Frontal cortex (tissue), 3 donors: ENCODE measurements at regions not wholly inside any gene's neighbourhood (a gene's known extent, or its start where the extent isn't known, plus 50 kb on each side); places are given as distances from the start of the nearest gene placed in this dataset.
"Not testable (repeated sequence)": the region's sequence is repeated elsewhere in the genome, so short reads cannot be mapped to it uniquely, and the experiment has no call there.

Source experiments
- DNase-seq, 2 donors: peaks; one replicate each; pipeline ENCODE4 v3.0.0; 2012; ENCODE audit warnings: low spot score in 2 of 2
- FAIRE-seq: peaks from 2 replicates; lab custom pipeline; 2012; peaks lifted over from hg19 to GRCh38; lab: Jason Lieb, UNC
- donor health status: control.
- donor health status: control.
- donor health status: control.

DNA sequence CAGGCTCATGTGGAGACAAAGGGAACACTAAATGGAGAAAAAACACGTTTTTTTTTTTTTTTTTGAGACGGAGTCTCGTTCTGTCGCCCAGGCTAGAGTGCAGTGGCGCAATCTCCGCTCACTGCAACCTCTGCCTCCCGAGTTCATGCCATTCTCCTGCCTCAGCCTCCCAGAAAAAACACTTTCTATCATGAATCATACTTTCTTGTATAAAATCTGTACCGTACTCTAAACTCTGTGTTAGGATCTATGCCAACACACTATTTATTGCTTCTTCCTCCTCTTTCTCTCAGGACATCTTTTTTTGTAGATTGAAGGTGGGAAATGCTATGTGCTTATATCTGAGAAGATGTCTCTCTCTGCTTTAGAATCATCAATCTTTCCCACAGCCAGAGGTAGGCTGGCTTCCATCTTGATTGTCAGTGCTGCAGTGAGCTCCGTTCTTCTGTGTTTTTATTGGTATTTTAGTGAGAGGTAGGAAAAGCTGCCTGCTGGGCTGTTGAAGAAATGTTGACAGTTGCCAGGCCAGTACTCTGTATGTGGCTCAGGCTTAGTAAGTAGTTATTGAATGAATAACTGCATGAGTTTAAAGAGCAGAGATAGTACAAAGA lies 101.1 kb downstream of the GPR85 start:
- DNase-seq (no peak), FAIRE-seq (no peak)

DNA sequence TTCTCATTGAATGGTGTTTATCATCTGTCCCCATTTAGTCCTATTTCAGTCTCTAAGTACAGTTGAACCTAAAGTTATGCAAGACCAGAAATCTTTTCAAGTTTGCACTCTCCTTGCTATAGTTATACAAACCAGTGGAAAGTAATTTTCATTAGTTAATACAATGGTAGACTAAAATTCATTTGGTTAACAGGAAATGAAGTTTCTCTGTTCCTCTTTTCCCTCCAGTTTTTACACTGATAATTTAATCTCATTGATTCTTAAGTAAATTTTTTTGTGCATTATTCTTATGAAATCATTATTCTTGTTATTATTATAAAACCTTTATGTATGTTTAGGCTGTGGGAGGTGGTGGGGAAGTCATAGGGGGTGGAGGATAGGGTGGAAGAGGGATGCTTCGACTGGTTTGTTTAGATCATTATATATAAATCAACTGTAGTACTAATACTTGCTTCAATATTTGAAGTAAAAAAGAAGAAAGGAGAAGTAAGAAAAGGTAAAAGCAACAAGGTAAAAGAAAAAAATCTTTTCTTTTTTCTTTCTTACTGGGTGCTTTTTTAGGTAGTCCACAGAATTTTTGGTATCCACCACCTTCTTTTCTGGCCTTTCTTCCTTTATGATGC lies 104.1 kb downstream of the GPR85 start:
- no peak for FAIRE-seq
- DNase-seq, result no peak

DNA sequence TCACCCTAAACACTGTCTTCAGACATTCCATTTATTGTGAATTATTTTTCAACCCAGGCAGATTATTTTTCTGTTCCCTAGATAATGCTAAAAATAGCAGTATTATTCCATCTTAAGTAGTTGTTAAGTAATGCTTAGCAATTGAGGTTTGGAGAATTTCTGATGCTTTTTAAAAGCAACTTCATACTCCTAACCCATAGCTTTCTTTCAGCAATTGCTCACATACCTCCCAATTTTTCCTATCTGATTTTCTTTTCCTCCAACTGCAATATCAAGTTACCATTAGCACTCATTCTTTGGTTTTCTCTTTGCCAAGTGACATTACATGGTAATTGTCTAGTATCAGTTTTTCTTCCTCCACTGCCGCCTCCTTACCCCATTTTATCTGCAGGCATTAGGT lies 104.7 kb downstream of the GPR85 start:
- no peak for FAIRE-seq
- DNase-seq, result no peak

DNA sequence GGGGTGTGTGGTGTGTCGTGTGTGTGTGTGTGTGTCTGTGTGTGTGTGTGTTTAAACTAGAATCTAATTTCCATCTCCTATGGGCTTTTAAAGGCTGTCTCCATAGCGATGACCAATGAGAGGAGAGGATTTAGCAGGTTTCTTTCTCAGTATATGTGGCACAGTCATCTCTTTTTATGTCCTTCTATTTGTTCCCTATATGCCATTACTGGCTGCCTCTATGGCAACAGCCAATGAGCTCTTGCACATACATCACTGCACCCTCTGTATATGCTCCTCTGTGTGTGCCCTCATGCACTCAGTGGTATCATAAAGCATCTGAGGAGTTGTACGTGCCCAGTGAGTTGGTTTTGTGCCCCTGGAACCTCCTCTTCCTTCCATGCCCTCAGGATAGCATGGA lies 107.6 kb downstream of the GPR85 start:
- FAIRE-seq, DNase-seq: not testable (repeated sequence)

DNA sequence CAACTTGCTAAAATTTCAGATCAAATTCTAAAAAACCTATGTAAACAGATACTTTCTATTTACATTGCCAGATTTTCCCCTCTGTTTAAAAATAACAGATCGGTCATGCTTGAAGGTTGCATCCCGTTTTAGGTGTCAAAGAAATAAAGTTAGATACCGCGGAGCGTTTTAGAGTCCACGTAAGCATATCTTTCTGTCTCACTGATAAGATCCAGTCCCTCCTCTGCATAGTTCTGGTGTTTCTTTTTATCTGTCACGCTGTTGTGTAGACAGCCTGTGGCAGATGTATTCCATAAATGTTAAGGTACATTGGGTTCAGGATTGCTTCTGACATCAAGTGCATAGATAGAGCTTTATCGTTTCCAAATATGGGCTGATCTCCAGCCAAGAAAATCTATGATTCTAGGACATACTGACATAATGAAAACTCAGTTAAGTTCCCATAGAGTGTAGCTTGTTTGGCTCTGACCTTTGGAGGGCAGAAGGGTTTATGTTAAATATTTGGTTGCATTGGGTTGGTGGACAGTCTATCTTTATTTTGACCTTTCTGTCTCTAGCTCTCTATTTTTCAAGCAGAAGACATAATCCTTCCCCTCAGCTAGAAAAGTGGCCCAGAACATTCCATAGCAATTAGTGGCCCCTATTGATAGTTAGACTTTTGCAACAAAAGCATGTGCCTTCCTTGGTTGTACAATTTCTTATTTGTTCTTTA lies 109.2 kb downstream of the GPR85 start:
- FAIRE-seq, DNase-seq: not testable (repeated sequence)

DNA sequence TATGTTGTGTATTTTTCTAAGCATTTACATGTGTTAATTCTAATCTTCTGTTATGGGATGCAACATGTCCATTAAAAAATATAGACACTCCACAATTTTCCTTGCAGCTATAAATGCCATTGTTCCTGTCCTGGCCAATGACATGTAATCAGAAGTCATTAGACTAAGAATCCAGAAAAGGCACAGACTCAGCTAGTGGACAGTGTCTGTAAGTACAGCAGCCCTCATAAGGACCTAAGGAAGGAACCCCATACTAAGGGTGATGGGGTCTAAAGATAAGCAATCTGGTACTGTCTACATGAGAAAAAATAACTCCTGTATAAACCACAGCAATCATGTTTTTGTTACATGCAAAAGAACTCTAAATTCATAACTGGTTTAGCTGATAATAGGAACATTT lies 115.9 kb downstream of the GPR85 start:
- FAIRE-seq (no peak), DNase-seq (no peak)

DNA sequence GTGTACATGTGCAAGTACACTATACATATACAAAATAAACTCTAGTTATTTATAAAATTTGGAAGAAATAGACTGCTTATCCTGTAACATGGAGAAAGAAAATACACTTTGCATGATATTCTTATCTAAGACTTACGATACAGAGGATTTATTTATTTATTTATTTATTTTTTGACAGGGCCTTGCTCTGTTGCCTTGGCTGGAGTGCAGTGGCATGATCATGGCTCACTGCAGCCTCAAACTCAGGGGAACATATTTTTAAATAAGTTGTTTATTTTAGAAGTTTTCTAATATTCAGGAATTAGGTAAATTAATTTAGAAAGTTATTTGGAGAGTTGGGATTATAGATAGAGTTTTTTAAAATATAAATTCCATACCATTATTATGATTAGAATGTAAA lies 116.7 kb downstream of the GPR85 start:
- FAIRE-seq, result no peak

DNA sequence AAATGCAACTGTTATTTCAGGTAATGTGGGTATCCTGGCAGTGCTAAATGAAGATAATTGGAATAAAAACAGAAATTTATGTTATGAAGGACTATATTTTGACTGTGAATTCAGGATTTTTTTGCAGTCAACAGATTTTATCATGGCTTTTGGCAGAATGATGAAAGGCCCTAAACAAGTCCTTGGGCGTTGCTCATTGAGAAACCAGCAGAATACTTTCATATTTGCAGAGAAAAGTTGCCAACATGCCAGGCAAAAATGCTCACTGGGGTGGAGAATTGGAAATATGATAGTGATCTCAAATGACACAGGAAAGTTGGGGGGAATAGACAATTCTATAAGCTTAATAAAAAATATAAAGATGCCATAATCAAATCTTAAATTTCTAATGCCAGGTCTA lies 121.1 kb downstream of the GPR85 start:
- DNase-seq (no peak), FAIRE-seq (no peak)

More for the DNA sequence above, 116.7 kb downstream of the GPR85 start:
- no peak for DNase-seq

DNA sequence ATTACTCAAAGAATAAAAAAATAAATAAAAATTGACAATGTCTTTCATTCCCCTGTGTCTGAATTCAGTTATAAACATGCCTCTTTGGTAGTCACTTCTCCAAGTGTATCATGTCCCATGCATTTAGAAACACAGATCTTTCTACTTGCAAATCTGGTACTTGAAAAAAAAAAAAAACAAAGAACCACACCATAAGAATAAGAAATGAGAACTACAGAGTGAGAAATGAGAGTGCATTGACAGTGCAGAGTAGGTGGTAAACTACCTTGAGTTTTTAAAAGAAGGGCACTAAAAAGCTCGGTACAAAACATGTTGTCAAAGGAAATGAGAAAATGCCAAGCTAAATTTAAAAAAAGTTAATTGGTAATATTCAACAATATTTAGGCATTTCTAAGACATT lies 123.0 kb downstream of the GPR85 start:
- FAIRE-seq, result no peak

DNA sequence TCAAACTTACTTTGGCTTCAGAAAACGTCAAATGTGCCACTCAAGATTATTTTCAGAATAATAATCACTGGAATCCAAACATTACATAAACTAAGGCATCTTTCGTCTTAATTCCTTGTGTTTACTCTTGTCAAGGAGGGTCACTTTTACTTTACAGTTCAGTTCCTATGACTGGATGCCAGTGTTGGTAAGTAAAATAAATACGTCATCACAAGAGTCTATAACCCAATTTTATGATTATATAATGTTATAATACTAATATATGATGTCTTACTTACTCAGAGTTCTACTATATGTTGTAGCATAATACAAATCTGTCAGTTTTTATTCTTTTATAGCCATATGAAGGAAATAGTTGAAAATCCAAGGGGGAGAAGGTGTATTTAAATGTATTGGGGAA lies 123.8 kb downstream of the GPR85 start:
- FAIRE-seq (no peak), DNase-seq (no peak)

More for the DNA sequence above, 123.0 kb downstream of the GPR85 start:
- DNase-seq, result no peak

DNA sequence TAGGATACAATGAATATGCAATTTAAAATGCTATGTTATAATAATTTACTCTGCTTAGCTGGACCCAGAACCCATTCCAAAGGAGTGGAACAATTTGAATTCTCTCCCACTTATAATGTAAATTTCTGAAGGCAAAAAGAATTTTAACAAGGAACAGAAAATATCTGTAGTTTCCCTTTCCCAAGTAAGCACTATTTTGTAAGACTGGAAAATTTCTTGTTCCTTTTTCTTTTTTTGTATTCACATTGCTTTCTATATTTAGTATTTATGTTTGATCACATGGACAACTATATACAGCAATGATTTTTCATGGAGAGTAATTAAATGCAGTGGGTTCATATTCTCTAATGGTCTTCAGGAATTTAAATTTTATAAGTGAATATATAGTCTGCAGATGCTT lies 127.4 kb downstream of the GPR85 start:
- no peak for FAIRE-seq
- DNase-seq, result no peak

DNA sequence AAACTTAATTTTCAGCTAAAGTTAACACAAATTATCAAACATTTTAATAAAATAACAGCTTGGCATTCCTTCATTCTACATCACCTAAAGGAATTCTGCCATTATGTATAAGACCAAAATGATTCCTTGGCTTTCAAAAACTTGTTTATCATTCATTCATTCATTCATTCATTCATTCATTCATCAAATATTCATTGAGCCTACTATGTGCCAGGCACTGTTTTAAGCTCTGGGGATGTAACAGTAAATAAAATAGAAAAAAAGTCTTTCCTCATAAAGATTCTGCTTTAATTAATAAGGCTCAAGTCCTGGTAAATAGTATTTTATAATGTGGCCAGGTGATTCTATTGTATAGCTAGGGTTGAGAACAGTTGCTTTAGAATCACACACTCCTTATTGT lies 127.9 kb downstream of the GPR85 start:
- DNase-seq, result no peak
- FAIRE-seq, result no peak

DNA sequence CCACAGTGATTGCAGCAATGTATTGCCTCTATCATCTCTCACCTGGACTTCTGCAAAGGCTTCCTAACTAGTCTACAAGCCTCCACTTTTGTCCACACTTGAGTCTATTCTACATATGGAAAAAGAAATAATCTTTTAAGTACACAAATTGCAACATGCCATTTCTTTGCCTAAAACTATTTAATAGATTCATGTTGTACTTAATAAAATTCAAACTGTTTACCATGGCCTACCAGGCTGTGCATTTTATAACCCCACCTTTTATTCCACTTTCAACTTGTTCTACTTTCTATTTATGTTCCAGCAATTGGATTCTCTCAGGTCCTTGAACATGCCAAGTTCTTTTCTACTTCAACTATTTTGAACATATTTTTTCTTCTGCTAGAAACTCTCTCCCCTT lies 128.7 kb downstream of the GPR85 start:
- FAIRE-seq, result no peak

DNA sequence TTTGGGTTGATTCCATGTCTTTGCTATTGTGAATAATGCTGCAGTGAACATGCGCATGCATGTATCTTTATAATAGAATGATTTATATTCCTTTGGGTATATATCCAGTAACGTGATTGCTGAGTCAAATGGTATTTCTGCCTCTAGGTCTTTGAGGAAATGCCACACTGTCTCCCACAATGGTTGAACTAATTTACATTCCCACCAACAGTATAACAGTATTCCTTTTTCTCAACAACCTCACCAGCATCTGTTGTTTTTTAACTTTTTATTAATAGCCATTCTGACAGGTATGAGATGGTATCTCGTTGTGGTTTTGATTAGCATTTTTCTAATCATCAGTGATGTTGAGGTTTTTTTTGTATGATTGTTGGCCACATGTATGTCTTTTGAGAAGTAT lies 133.6 kb downstream of the GPR85 start:
- not testable (repeated sequence) for DNase-seq, FAIRE-seq

More for the DNA sequence above, 128.7 kb downstream of the GPR85 start:
- DNase-seq, result no peak

DNA sequence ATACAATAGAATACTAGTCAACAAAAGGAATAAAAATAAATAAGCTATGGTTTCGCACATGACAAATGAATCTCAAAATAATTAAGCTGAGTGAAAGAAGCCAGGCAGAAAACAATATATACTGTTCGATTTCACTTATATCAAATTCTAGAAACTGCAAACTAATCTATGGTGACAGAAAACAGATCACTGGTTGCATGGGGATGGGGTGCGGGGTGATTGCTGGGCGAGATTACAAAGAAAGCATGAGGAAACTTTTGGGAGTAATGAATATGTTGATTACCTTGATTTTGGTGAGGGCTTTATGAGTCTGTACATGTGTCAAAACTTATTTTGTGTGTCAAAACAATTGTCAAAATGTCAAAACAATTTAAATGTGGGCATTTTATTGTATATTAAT lies 135.6 kb downstream of the GPR85 start:
- DNase-seq, result no peak
- no peak for FAIRE-seq

DNA sequence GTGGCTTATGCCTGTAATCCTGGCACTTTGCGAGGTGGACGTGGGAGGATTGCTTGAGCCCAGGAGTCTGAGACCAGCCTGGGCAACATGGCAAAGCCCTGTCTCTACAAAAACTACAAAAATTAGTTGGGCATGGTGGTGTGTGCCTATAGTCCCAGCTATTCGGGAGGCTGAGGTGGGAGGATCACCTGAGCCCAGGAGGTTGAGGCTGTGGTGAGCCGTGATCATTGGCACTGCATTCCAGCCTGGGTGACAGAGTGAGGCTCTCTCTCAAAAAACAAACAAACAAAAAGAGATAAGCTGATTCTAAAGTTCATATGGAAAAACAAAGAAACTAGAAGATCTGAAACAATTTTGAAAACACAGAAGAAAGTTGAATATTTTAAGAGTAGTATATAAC lies 136.9 kb downstream of the GPR85 start:
- DNase-seq, FAIRE-seq: not testable (repeated sequence)

DNA sequence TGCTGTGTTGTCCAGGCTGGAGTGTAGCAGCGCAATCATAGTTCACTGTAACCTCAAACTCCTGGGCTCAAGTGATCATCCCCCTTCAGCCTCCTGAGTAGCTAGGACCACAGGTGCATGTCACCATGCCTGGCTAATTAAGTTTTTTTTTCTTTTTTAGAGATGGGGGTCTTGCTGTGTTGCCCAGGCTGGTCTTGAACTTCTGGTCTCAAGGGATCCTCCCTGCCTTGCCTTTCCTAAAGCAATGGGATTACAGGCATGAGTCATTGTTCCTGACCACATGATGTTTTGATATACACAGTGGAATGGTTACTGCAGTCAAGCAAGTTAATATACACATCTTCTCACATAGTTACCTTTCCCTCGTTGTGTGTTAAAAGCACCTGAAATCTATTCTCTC lies 140.3 kb downstream of the GPR85 start:
- no peak for FAIRE-seq
- no peak for DNase-seq

DNA sequence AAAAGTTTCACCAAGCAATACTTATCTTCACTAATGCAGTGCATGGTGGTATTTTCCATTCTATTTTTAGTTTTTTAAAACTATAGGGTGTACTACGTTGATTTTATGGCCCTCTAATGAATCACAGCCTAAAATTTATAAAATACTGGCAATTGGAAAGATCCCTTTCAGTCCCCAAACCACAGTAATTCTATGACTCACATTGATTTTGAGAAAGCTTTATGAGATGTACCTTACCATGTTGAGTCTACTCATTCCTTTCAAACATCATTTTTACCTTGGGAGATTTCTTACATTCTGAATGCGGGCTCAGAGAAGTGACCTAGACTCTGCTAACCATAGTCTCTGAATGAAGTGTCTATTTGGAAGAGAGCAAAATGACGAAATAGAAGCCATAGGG lies 141.6 kb downstream of the GPR85 start:
- no peak for FAIRE-seq
- DNase-seq, result no peak

DNA sequence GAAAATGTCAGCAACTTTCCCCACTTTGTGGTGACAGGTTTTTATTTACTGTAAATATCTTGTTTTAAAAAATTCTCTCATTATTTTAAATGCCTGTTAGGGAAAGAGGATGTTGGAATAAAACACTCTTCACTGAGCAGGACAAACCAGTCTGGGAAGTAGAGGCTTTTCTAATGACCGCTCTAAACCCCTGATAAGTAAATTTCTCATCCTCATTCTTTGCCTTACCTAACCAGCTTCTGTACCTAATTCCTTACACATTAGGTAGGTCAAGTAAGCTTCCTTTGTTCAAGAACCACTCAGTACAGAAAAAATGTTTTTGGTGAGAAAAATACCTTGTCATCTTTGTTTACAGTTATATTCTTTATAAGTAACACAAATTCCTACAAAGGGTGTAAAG lies 143.6 kb downstream of the GPR85 start:
- FAIRE-seq (no peak), DNase-seq (no peak)

DNA sequence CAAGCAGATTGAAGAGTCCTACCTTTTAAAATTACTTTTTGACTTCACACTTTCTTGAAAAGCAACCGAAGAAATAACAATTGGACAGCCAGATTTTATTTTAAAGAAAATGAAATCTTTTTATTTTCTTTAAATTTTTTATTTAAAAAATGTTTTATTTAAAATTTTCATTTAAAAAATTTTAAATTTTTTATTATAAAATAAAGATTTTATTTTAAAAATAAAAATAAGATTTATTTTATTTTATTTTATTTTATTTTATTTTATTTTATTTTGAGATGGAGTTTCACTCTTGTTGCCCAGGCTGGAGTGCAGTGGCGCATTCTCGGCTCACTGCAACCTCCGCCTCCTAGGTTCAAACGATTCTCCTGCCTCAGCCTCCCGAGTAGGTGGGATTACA lies 144.5 kb downstream of the GPR85 start:
- not testable (repeated sequence) for DNase-seq
- peak; percentile 99 for FAIRE-seq

DNA sequence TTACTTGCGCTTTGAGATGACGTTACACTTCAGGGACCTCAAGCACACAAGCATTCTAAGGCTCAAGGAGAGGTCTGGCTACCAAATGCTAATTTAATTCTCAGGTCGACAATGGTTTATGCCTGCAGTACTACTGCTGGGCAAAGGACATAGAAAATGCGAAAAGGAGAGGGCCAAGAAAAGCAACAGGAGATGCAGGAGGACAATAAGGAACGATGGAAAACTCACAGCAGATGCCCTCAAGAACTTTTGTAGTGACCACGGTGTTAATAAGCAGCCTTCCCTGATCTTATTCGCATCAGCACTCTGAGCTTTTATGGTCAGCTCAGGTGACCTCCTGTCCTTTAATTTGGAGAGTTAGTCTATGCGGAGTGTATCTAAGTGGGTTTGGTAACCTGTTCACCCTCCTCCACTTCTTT lies 146.3 kb downstream of the GPR85 start:
- no peak for FAIRE-seq
- no peak for DNase-seq
